ENCODE measurements at regions not wholly inside any gene's neighbourhood (a gene's known extent, or its start where the extent isn't known, plus 50 kb on each side); places are given as distances from the start of the nearest gene placed in this dataset.

GRCh38 chr4:163818673-163819072, 324.2 kb downstream of the TMA16 start:
- H3K27ac Mint-ChIP-seq = no peak overlapping the region
- CTCF ChIA-PET = no interaction called here
- ATAC-seq = no peak
- no peak for DNase-seq
- no peak overlapping the region for H3K4me3 Mint-ChIP-seq
- no peaks in the 10 kb centered on the region for H3K9me3 Mint-ChIP-seq (ENCODE audit: low read depth)
- H3K4me1 Mint-ChIP-seq = no peaks in the 10 kb centered on the region
- H3K36me3 Mint-ChIP-seq (ENCODE audit: low read depth) = no peaks in the 10 kb centered on the region
- no peaks in the 10 kb centered on the region for H3K27me3 Mint-ChIP-seq
- intact Hi-C loops (cut with DNase I, micrococcal nuclease) = loop anchor here in 1 of 2 experiments (5.0 kb wide), 1 partner anchor 194 kb away; no protein-coding TSS in a partner anchor
- POLR2A ChIA-PET = no interaction called here

GRCh38 chr4:163833669-163834068, 339.2 kb downstream of the TMA16 start:
- Mint-ChIP-seq H3K27ac (no peak overlapping the region), H3K27me3 (no peaks in the 10 kb centered on the region), H3K9me3 (ENCODE audit: low read depth) (no peaks in the 10 kb centered on the region), H3K36me3 (ENCODE audit: low read depth) (no peaks in the 10 kb centered on the region), H3K4me1 (no peaks in the 10 kb centered on the region), H3K4me3 (no peak overlapping the region)
- no peak for ATAC-seq
- ChIA-PET POLR2A (no interaction called here), CTCF (no interaction called here)
- intact Hi-C loops (cut with DNase I, micrococcal nuclease) = no loop called here
- no peak for DNase-seq

- intact Hi-C loops (cut with DNase I, micrococcal nuclease) = no loop called here
- Mint-ChIP-seq H3K36me3 (ENCODE audit: low read depth) (no peaks in the 10 kb centered on the region), H3K27ac (no peak overlapping the region), H3K27me3 (no peaks in the 10 kb centered on the region), H3K4me3 (no peak overlapping the region), H3K4me1 (no peaks in the 10 kb centered on the region), H3K9me3 (ENCODE audit: low read depth) (peaks cover 1% of the 10 kb centered on the region)
- ChIA-PET CTCF (interaction anchor here (0.6 kb wide), 1 partner anchor 879 kb away, joined by 3 read pairs; no protein-coding TSS in a partner anchor), POLR2A (no interaction called here)
- ATAC-seq (no peak), DNase-seq (no peak)
Measured at GRCh38 chr4:163846008-163846407, 351.5 kb downstream of the TMA16 start.

- no peaks in the 10 kb centered on the region for H3K4me1 Mint-ChIP-seq
- H3K36me3 Mint-ChIP-seq (ENCODE audit: low read depth) = no peaks in the 10 kb centered on the region
- H3K27ac Mint-ChIP-seq = no peak overlapping the region
- ATAC-seq (no peak), DNase-seq (no peak)
- no peak overlapping the region for H3K4me3 Mint-ChIP-seq
- H3K9me3 Mint-ChIP-seq (ENCODE audit: low read depth) = peaks cover 6% of the 10 kb centered on the region
- ChIA-PET CTCF (no interaction called here), POLR2A (no interaction called here)
- intact Hi-C loops (cut with DNase I, micrococcal nuclease) = no loop called here
- H3K27me3 Mint-ChIP-seq = no peaks in the 10 kb centered on the region
Measured at GRCh38 chr4:163852246-163852645, 357.8 kb downstream of the TMA16 start.

- peaks cover 6% of the 10 kb centered on the region for H3K27me3 Mint-ChIP-seq
- ChIA-PET CTCF (interaction anchor here (0.8 kb wide), 1 partner anchor 274 kb away, joined by 3 read pairs; no protein-coding TSS in a partner anchor), POLR2A (no interaction called here)
- intact Hi-C loops (cut with DNase I, micrococcal nuclease) = no loop called here
- no peak for DNase-seq
- ATAC-seq = no peak
- no peaks in the 10 kb centered on the region for H3K4me1 Mint-ChIP-seq
- no peak overlapping the region for H3K27ac Mint-ChIP-seq
- no peaks in the 10 kb centered on the region for H3K9me3 Mint-ChIP-seq (ENCODE audit: low read depth)
- H3K36me3 Mint-ChIP-seq (ENCODE audit: low read depth) = no peaks in the 10 kb centered on the region
- no peak overlapping the region for H3K4me3 Mint-ChIP-seq
Measured at GRCh38 chr4:163857903-163858302, 363.4 kb downstream of the TMA16 start.

- no peak for ATAC-seq
- intact Hi-C loops (cut with DNase I, micrococcal nuclease) = no loop called here
- ChIA-PET CTCF (interaction anchor here (0.8 to 1.0 kb wide), 2 partner anchors 275 to 316 kb away, joined by 3 read pairs; no protein-coding TSS in a partner anchor), POLR2A (no interaction called here)
- no peaks in the 10 kb centered on the region for H3K9me3 Mint-ChIP-seq (ENCODE audit: low read depth)
- H3K27ac Mint-ChIP-seq = no peak overlapping the region
- no peaks in the 10 kb centered on the region for H3K4me1 Mint-ChIP-seq
- no peak for DNase-seq
- H3K27me3 Mint-ChIP-seq = peaks cover 6% of the 10 kb centered on the region
- no peak overlapping the region for H3K4me3 Mint-ChIP-seq
- H3K36me3 Mint-ChIP-seq (ENCODE audit: low read depth) = no peaks in the 10 kb centered on the region
Measured at GRCh38 chr4:163858515-163858914, 364.0 kb downstream of the TMA16 start.

- no peaks in the 10 kb centered on the region for H3K9me3 Mint-ChIP-seq (ENCODE audit: low read depth)
- ATAC-seq (no peak), DNase-seq (no peak)
- H3K27me3 Mint-ChIP-seq = peaks cover 6% of the 10 kb centered on the region
- intact Hi-C loops (cut with DNase I, micrococcal nuclease) = no loop called here
- H3K27ac Mint-ChIP-seq = no peak overlapping the region
- no peaks in the 10 kb centered on the region for H3K36me3 Mint-ChIP-seq (ENCODE audit: low read depth)
- ChIA-PET POLR2A (no interaction called here), CTCF (no interaction called here)
- no peaks in the 10 kb centered on the region for H3K4me1 Mint-ChIP-seq
- no peak overlapping the region for H3K4me3 Mint-ChIP-seq
Measured at GRCh38 chr4:163863082-163863481, 368.6 kb downstream of the TMA16 start.

- intact Hi-C loops (cut with DNase I, micrococcal nuclease) = no loop called here
- DNase-seq (no peak), ATAC-seq (peak; percentile 42)
- H3K4me3 Mint-ChIP-seq = no peak overlapping the region
- POLR2A ChIA-PET = no interaction called here
- no peaks in the 10 kb centered on the region for H3K36me3 Mint-ChIP-seq (ENCODE audit: low read depth)
- no peaks in the 10 kb centered on the region for H3K27me3 Mint-ChIP-seq
- H3K4me1 Mint-ChIP-seq = no peaks in the 10 kb centered on the region
- CTCF ChIA-PET = interaction anchor here (0.5 to 1.2 kb wide), 2 partner anchors 9 to 51 kb away, joined by 3 read pairs; no protein-coding TSS in a partner anchor
- H3K27ac Mint-ChIP-seq = no peak overlapping the region
- no peaks in the 10 kb centered on the region for H3K9me3 Mint-ChIP-seq (ENCODE audit: low read depth)
Measured at GRCh38 chr4:163865010-163865409, 370.5 kb downstream of the TMA16 start.

GRCh38 chr4:163866728-163867315, 372.3 kb downstream of the TMA16 start:
- H3K4me1 Mint-ChIP-seq = no peaks in the 10 kb centered on the region
- no peaks in the 10 kb centered on the region for H3K27me3 Mint-ChIP-seq
- DNase-seq = peak; percentile 4
- intact Hi-C loops (cut with DNase I, micrococcal nuclease) = no loop called here
- H3K9me3 Mint-ChIP-seq (ENCODE audit: low read depth) = no peaks in the 10 kb centered on the region
- peak; percentile 71 for ATAC-seq
- no peak overlapping the region for H3K27ac Mint-ChIP-seq
- H3K4me3 Mint-ChIP-seq = no peak overlapping the region
- H3K36me3 Mint-ChIP-seq (ENCODE audit: low read depth) = no peaks in the 10 kb centered on the region
- ChIA-PET CTCF (interaction anchor here (1.1 kb wide), 1 partner anchor 14 kb away, joined by 3 read pairs; no protein-coding TSS in a partner anchor), POLR2A (no interaction called here)

- Mint-ChIP-seq H3K27ac (no peak overlapping the region), H3K36me3 (ENCODE audit: low read depth) (no peaks in the 10 kb centered on the region), H3K27me3 (no peaks in the 10 kb centered on the region), H3K4me1 (no peaks in the 10 kb centered on the region), H3K9me3 (ENCODE audit: low read depth) (no peaks in the 10 kb centered on the region), H3K4me3 (no peak overlapping the region)
- DNase-seq (no peak), ATAC-seq (no peak)
- CTCF ChIA-PET = interaction anchor here (0.8 to 1.0 kb wide), 2 partner anchors 19 to 35 kb away, joined by 4 to 5 read pairs; no protein-coding TSS in a partner anchor
- intact Hi-C loops (cut with DNase I, micrococcal nuclease) = no loop called here
- POLR2A ChIA-PET = no interaction called here
Measured at GRCh38 chr4:163868445-163868844, 374.0 kb downstream of the TMA16 start.

GRCh38 chr4:163871078-163871477, 376.6 kb downstream of the TMA16 start:
- CTCF ChIA-PET = interaction anchor here (1.0 kb wide), 1 partner anchor 43 kb away, joined by 3 read pairs; no protein-coding TSS in a partner anchor
- Mint-ChIP-seq H3K27me3 (no peaks in the 10 kb centered on the region), H3K27ac (no peak overlapping the region), H3K9me3 (ENCODE audit: low read depth) (no peaks in the 10 kb centered on the region), H3K4me3 (no peak overlapping the region), H3K36me3 (ENCODE audit: low read depth) (no peaks in the 10 kb centered on the region), H3K4me1 (no peaks in the 10 kb centered on the region)
- intact Hi-C loops (cut with DNase I, micrococcal nuclease) = no loop called here
- POLR2A ChIA-PET = interaction anchor here (0.6 kb wide), 1 partner anchor 59 kb away, joined by 3 read pairs; no protein-coding TSS in a partner anchor
- no peak for DNase-seq
- ATAC-seq = no peak

GRCh38 chr4:163875327-163875726, 380.8 kb downstream of the TMA16 start:
- ATAC-seq (no peak), DNase-seq (no peak)
- H3K9me3 Mint-ChIP-seq (ENCODE audit: low read depth) = no peaks in the 10 kb centered on the region
- H3K27ac Mint-ChIP-seq = no peak overlapping the region
- no peaks in the 10 kb centered on the region for H3K27me3 Mint-ChIP-seq
- no peaks in the 10 kb centered on the region for H3K36me3 Mint-ChIP-seq (ENCODE audit: low read depth)
- intact Hi-C loops (cut with DNase I, micrococcal nuclease) = no loop called here
- no peaks in the 10 kb centered on the region for H3K4me1 Mint-ChIP-seq
- ChIA-PET CTCF (no interaction called here), POLR2A (no interaction called here)
- no peak overlapping the region for H3K4me3 Mint-ChIP-seq
